Stimulated activated memory B cell treated with anti-CD40 and anti-IgM and Interleukin-4, amounts not matched to agents 10 μg/mL and 1 μg/mL and 100 μg/mL, for 72 hours (primary cell): ENCODE measurements at regions not wholly inside any gene's neighbourhood (a gene's known extent, or its start where the extent isn't known, plus 50 kb on each side); places are given as distances from the start of the nearest gene placed in this dataset.
"Not testable (repeated sequence)": the region's sequence is repeated elsewhere in the genome, so short reads cannot be mapped to it uniquely, and the experiment has no call there.

Experiments
- ATAC-seq: fragments of 150-1000 bp; cut with Tn5 transposase; 2 replicates; pipeline ENCODE4 v1.10.0; 2021
- H3K27ac Mint-ChIP-seq: one replicate; pipeline ENCODE4 v1.8.0; 2022; ENCODE audit warnings: mild to moderate bottlenecking, mixed read lengths
- H3K27me3 Mint-ChIP-seq: one replicate; pipeline ENCODE4 v1.8.0; 2022; ENCODE audit warnings: mixed read lengths
- H3K36me3 Mint-ChIP-seq: one replicate; pipeline ENCODE4 v1.8.0; 2022; ENCODE audit warnings: mixed read lengths
- H3K4me1 Mint-ChIP-seq: one replicate; pipeline ENCODE4 v1.8.0; 2022; ENCODE audit warnings: mixed read lengths
- H3K4me3 Mint-ChIP-seq: one replicate; pipeline ENCODE4 v1.8.0; 2022; ENCODE audit warnings: mild to moderate bottlenecking, moderate library complexity, mixed read lengths
- H3K9me3 Mint-ChIP-seq: one replicate; pipeline ENCODE4 v1.8.0; 2022; ENCODE audit warnings: mixed read lengths

DNA sequence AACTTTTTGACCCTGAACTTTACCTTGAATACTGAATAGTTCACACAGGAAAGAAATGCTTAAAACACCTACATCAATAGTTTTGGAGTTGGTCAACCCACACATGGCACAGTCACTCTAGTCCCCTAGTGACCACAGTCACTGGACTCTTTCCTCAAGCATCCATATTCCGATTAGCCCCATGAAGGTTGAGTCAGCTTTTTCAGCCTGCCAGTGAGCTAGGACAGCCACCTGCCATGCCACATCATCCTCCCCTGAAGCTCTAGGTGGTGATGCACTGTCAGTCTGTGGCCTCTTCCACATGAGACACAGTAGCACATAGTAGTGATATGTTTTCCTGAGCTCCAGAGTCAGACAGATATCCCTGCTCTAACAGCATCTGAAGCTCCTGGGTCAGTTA is 537.2 kb downstream of the XPNPEP1 start:
- H3K4me3 Mint-ChIP-seq = no peak overlapping the region
- H3K36me3 Mint-ChIP-seq = no peaks in the 10 kb centered on the region
- H3K27ac Mint-ChIP-seq = no peak overlapping the region
- H3K27me3 Mint-ChIP-seq = no peaks in the 10 kb centered on the region
- H3K9me3 Mint-ChIP-seq = peaks cover 3% of the 10 kb centered on the region
- ATAC-seq = no peak
- H3K4me1 Mint-ChIP-seq = no peaks in the 10 kb centered on the region

DNA sequence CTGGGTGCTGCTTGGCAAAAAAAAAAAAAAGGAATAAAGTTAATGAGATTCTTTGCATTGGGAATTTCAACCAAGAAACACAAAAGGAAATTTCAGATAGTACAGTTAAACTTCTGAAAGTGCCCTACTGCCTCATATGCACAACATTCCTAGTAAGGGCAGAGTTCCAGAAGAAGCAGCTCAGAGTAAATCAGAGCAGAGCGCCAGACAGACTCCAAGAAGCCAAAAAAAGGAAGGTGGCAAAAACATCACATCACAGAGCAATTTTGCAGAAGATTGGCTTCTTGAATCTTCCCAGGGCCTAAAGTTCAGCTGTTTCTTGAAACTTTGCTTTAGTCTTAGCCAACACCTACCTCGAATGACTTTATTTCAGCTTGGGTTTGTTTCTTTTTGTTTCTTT is 544.1 kb downstream of the XPNPEP1 start:
- no peaks in the 10 kb centered on the region for H3K36me3 Mint-ChIP-seq
- H3K27me3 Mint-ChIP-seq = no peaks in the 10 kb centered on the region
- no peak for ATAC-seq
- no peaks in the 10 kb centered on the region for H3K4me1 Mint-ChIP-seq
- H3K4me3 Mint-ChIP-seq = no peak overlapping the region
- H3K9me3 Mint-ChIP-seq = no peaks in the 10 kb centered on the region
- H3K27ac Mint-ChIP-seq = no peak overlapping the region

DNA sequence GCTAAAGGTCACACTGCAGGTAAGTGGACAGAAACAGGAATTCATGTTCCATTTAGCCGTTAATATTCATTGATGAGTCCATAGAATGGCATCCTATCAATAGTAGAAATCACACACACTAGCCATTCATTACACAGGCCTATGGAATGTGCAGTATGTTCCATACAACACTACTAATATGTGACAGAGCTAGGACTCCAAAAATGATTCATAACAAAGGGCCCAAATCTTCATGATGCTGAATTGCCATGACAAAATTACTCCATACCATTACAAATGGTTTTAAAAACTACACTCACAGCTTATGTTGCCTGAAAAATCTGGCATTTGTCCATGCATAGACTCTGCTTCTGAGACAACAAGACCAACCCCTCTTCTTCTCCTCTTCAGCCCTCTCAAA is 549.1 kb downstream of the XPNPEP1 start:
- Mint-ChIP-seq H3K4me3 (no peak overlapping the region), H3K27ac (no peak overlapping the region)

DNA sequence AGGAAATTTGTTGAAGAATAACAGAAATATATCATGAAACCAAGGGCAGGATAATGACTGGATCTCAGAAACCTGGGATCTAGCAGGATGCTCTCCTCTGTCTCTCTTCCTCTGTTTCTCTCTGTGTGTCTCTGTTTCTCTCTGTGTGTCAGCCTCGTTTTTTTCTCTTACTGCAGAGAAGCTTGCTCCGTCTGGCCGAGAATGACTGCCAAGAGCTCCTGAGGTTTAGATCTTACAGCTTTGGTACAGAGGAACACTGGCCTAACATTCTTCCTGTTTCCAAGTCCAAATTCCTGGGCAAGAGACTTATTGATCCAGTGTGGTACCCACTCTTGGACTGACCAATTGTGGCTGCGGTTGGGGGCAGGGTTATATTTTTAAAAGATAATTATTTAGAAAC is 564.0 kb downstream of the XPNPEP1 start:
- Mint-ChIP-seq H3K27me3 (no peaks in the 10 kb centered on the region), H3K4me3 (no peak overlapping the region)
- ATAC-seq = no peak

More for the DNA sequence above, 549.1 kb downstream of the XPNPEP1 start:
- H3K9me3 Mint-ChIP-seq = peaks cover 7% of the 10 kb centered on the region
- no peaks in the 10 kb centered on the region for H3K4me1 Mint-ChIP-seq
- H3K27me3 Mint-ChIP-seq = no peaks in the 10 kb centered on the region
- no peaks in the 10 kb centered on the region for H3K36me3 Mint-ChIP-seq
- no peak for ATAC-seq

DNA sequence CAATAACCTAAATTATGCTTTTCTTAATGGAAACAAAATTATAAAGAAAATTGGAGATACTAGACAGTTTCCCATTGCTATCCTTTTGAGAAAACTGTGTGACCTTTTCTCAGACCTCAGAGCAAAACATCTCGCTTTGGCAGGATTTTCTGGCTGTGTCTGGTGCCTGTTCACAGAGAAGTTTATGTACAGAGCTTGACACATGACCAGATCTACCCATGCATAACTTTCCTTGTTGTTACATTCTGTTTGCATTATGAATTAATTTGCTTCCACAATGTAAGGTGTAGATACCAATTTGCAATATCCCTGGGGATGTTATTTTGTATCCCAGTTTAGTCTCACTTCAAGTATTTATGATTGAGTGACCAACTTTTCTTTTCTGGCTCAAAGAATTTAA is 565.0 kb downstream of the XPNPEP1 start:
- peaks cover 3% of the 10 kb centered on the region for H3K9me3 Mint-ChIP-seq
- H3K4me3 Mint-ChIP-seq = no peak overlapping the region
- ATAC-seq = no peak
- H3K4me1 Mint-ChIP-seq = no peaks in the 10 kb centered on the region
- H3K27ac Mint-ChIP-seq = no peak overlapping the region
- no peaks in the 10 kb centered on the region for H3K36me3 Mint-ChIP-seq
- H3K27me3 Mint-ChIP-seq = no peaks in the 10 kb centered on the region

More for the DNA sequence above, 564.0 kb downstream of the XPNPEP1 start:
- Mint-ChIP-seq H3K9me3 (peaks cover 3% of the 10 kb centered on the region), H3K27ac (no peak overlapping the region), H3K4me1 (no peaks in the 10 kb centered on the region), H3K36me3 (no peaks in the 10 kb centered on the region)

DNA sequence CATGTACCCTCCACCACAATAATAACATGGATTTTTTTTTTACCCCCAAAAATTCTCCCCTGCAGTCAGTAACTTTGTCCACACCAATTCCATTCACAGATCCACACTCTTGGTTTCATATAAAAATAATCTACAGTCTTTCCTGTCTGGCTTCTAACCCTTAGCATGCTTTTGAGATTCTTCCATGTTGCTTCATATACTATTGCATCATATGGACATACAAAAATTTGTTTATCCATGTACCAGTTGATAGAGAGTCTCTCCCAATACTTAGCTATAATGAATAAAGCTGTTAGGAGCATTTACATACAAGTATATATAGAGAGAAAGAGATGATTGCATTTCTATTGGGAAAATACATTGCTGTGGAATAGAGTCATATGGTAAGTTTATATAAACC is 575.0 kb downstream of the XPNPEP1 start:
- no peak for ATAC-seq
- peaks cover 16% of the 10 kb centered on the region for H3K9me3 Mint-ChIP-seq
- H3K36me3 Mint-ChIP-seq = no peaks in the 10 kb centered on the region
- H3K27ac Mint-ChIP-seq = no peak overlapping the region
- H3K27me3 Mint-ChIP-seq = no peaks in the 10 kb centered on the region
- no peak overlapping the region for H3K4me3 Mint-ChIP-seq
- H3K4me1 Mint-ChIP-seq = no peaks in the 10 kb centered on the region

DNA sequence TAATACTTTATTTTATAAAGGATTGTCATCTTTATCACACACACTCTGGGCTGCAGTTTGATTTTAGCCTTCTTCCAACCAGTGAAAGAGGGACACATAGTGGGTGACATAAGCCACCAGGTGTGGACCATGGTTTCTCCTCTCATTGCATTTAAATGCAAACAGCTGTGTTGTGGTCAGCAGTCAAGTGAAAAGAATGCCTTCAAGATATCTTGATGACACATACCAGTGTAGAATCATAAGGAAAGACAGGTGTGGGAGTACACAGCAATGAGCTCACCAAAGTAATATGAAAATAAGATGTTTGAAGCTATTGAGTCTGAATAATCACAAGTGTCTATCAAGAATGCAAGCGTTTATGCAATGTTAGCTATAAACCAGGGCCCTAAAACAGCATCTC is 580.0 kb downstream of the XPNPEP1 start:
- Mint-ChIP-seq H3K27me3 (no peaks in the 10 kb centered on the region), H3K4me1 (no peaks in the 10 kb centered on the region), H3K36me3 (no peaks in the 10 kb centered on the region), H3K27ac (no peak overlapping the region), H3K4me3 (no peak overlapping the region), H3K9me3 (peaks cover 2% of the 10 kb centered on the region)
- peak; percentile 34 for ATAC-seq

DNA sequence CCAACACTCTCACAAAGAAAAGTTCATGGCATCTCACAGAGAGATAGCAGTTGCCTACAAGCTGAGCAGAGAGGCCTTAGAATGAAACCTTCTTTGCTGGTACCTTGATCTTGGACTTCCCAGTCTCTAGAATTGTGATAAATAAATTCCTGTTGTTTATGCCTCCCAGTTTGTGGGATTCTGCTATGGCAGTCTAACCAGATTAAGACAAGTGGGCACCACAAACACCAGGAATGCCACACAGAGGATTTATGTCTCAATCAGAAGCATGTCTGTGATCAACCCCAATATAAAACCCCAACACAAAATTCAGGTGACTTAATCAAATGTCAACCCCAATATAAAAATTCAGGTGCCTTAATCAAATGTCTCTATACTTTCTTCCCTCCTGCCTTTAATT is 581.3 kb downstream of the XPNPEP1 start:
- Mint-ChIP-seq H3K4me1 (no peaks in the 10 kb centered on the region), H3K9me3 (peaks cover 6% of the 10 kb centered on the region), H3K27ac (no peak overlapping the region), H3K36me3 (no peaks in the 10 kb centered on the region), H3K27me3 (no peaks in the 10 kb centered on the region), H3K4me3 (no peak overlapping the region)
- ATAC-seq = no peak

DNA sequence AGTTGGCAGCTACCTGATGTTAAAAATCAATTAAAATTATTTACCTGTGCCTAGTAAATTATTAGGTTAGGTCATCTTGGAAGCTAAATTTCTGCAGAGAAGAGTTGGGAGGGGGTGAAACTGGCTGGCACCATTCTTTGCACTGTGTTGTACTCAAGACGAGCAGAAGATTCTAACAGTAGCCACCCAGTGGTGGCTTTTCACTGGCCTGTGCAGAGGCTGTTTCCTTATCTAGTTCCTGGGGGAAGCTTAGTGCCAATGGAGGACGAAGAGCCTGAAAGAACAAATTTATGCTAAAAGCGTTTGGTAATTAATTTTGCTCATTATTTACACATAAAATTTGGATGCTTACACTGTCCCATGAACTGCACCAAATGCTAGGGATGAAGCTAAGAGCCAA is 595.3 kb downstream of the XPNPEP1 start:
- no peaks in the 10 kb centered on the region for H3K4me1 Mint-ChIP-seq
- no peak for ATAC-seq
- no peak overlapping the region for H3K4me3 Mint-ChIP-seq
- no peaks in the 10 kb centered on the region for H3K36me3 Mint-ChIP-seq
- H3K27me3 Mint-ChIP-seq = no peaks in the 10 kb centered on the region
- no peak overlapping the region for H3K27ac Mint-ChIP-seq
- peaks cover 4% of the 10 kb centered on the region for H3K9me3 Mint-ChIP-seq

DNA sequence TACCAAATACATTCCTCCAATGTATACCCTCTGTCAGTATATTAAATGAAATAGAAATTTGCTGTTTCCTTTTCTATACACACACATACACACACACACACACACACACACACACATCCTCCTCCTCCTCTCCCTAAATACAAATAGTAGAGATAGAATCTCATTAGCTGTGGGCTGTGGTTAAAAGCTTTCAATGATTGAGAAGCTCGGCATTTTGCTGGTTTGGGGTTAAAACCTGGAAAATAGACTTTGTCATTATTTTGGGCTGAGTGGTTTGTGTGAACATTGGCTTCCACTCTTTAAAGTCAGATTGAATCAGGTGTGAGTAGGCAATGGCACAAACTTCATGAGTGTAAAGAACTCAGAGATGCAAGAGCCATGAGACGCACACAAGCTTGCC is 596.0 kb downstream of the XPNPEP1 start:
- no peaks in the 10 kb centered on the region for H3K4me1 Mint-ChIP-seq
- H3K9me3 Mint-ChIP-seq = no peaks in the 10 kb centered on the region
- no peak for ATAC-seq
- no peaks in the 10 kb centered on the region for H3K36me3 Mint-ChIP-seq
- H3K27ac Mint-ChIP-seq = no peak overlapping the region
- no peaks in the 10 kb centered on the region for H3K27me3 Mint-ChIP-seq
- no peak overlapping the region for H3K4me3 Mint-ChIP-seq

DNA sequence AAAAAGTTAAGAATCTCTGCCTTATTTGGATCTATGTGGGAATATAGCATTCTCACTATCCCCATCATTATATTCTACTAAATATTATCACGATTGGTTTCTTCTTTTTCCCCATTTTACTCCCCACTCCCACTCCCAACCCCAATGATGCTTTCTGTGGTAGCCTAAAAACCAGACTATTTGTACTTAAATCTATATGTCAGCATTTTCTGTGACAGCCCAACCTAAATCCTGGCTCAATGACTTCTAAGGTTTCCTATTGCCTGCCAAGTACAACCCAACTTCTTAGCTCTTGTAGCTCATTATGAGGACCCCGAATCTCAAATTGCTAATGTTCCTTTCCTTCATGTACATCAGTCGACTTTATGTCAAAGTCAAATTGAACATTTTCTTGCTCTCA is 598.6 kb downstream of the XPNPEP1 start:
- no peaks in the 10 kb centered on the region for H3K4me1 Mint-ChIP-seq
- H3K27ac Mint-ChIP-seq = no peak overlapping the region
- H3K36me3 Mint-ChIP-seq = no peaks in the 10 kb centered on the region
- no peak overlapping the region for H3K4me3 Mint-ChIP-seq
- ATAC-seq = no peak
- peaks cover 4% of the 10 kb centered on the region for H3K9me3 Mint-ChIP-seq
- H3K27me3 Mint-ChIP-seq = no peaks in the 10 kb centered on the region

DNA sequence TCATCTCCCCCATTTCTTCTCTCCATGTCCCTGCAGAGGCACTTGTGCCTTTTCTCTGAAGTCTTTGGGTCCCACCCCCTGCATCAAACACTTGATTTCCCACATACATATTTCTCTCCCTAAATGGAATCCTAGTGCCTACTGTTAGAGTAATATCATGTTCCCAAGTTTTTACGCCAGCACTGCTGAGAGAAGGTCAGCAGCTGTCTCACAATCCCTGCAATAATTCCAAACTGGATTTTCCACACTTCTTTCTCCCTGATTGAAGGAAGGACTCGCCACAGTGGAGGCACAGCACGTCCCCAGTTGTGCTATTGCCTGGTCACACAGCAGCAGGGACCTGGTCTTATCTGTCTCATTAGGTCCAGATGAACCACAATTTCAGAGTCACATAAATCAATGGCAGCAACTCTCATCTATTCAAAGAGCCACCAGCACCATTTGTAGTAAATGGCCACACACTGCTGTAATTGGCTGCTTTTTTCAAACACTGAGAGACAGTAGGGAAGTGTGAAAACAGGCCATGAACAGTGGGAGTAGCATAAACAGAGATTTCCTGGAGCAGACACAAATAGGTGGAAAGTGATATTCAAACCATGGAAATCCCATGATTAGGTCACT is 605.5 kb downstream of the XPNPEP1 start:
- H3K9me3 Mint-ChIP-seq = peaks cover 7% of the 10 kb centered on the region
- no peaks in the 10 kb centered on the region for H3K4me1 Mint-ChIP-seq
- H3K27me3 Mint-ChIP-seq = no peaks in the 10 kb centered on the region
- no peaks in the 10 kb centered on the region for H3K36me3 Mint-ChIP-seq
- no peak for ATAC-seq
- no peak overlapping the region for H3K27ac Mint-ChIP-seq
- H3K4me3 Mint-ChIP-seq = no peak overlapping the region

DNA sequence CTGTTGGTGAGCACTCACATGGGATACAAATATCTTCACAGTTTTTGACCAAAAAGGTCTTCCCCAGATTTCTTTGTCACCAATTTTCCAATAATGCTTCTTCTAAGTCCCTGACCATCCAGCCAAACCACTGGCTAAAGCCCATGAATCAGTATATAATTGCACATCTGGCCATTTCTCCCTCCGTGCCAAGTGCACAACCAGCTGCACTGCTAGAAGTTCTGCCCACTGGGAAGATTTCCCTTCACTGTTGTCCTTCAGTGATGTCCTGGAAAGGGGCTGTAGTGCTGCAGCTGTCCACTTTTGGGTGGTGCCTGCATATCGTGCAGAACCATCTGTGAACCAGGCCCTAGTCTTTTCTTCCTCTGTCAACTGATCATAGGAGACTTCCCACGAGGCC is 609.3 kb downstream of the XPNPEP1 start:
- H3K4me3 Mint-ChIP-seq = not testable (repeated sequence)

DNA sequence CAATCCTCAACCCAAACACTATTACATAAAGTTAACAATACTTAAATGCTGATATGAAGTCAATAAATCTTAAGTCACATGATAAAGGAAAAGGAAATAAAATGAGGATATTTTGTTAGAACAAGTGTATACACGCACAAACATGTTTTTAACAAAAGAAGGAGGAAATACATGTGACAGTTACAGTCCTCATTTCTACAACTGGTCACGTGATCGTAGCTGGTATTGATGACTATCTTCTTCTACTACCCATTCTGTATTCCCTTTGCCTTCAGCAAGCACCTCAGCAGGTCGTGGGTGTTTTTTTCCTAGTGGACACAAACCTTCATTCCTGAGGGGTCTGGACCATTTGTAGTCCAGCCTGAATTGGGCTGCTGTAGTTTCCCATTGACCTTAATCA is 610.8 kb downstream of the XPNPEP1 start:
- ATAC-seq, H3K27ac Mint-ChIP-seq, H3K27me3 Mint-ChIP-seq, H3K9me3 Mint-ChIP-seq, H3K36me3 Mint-ChIP-seq, H3K4me3 Mint-ChIP-seq, H3K4me1 Mint-ChIP-seq: not testable (repeated sequence)

More for the DNA sequence above, 609.3 kb downstream of the XPNPEP1 start:
- H3K4me1 Mint-ChIP-seq, H3K27ac Mint-ChIP-seq, ATAC-seq, H3K9me3 Mint-ChIP-seq, H3K36me3 Mint-ChIP-seq, H3K27me3 Mint-ChIP-seq: not testable (repeated sequence)

DNA sequence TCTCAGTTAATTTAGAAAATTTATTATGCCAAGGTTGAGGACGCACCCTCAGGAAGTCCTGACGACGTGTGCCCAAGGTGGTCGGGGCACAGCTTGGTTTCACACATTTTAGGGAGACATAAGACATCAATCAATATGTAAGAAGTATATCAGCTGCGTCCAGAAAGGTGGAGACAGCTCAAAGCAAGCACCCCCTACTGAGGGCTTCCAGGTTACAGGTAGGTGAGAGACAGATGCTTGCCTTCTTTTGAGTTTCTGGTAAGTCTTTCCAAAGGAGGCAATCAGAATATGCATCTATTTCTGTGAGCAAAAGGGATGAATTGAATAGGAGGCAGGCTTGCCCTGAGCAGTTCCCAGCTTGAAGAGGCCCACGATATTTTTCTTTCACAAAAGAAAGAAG is 614.3 kb downstream of the XPNPEP1 start:
- ATAC-seq = no peak
- Mint-ChIP-seq H3K4me1 (no peaks in the 10 kb centered on the region), H3K9me3 (no peaks in the 10 kb centered on the region), H3K27me3 (no peaks in the 10 kb centered on the region), H3K36me3 (no peaks in the 10 kb centered on the region), H3K4me3 (no peak overlapping the region), H3K27ac (no peak overlapping the region)

DNA sequence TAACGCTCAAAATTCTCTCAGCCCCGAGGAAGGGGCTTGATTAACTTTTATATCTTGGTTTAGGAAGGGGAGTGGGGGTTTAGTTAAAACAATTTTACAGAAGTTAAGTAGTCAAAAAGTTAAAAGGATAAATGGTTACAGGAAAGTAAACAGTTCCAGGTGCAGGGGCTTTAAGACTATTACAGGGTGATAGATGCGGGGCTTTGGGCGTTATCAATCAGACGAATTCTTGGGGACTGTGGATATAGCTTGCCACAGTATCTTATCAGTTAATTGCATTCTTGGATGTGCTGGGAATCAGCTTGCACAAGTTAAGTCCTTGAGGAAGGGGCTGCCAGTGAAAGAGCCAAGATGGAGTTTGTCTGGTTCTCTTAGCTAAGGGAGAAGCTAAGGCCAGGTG is 616.2 kb downstream of the XPNPEP1 start:
- H3K27me3 Mint-ChIP-seq = not testable (repeated sequence)

DNA sequence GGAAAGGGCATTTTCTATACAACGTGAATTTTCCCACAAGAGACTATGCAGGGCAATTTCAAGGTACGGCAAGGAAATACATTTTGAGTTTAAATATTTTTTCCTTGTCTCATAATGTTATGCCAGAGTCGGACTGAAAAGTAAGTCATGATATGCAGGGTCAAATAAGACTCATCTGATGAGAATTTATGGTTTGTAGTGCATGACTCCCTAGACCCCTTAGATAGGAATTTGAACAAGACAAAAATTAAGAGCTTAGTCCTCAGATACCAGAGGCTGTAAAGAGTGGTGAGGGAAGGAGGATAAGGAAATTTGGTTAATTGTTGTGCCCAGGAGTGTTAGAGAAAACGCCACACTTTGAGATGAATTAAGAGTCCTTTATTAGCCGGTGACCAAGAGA is 616.6 kb downstream of the XPNPEP1 start:
- Mint-ChIP-seq H3K27me3 (no peaks in the 10 kb centered on the region), H3K27ac (no peak overlapping the region), H3K36me3 (no peaks in the 10 kb centered on the region), H3K4me3 (no peak overlapping the region), H3K9me3 (no peaks in the 10 kb centered on the region), H3K4me1 (no peaks in the 10 kb centered on the region)
- ATAC-seq = no peak

More for the DNA sequence above, 616.2 kb downstream of the XPNPEP1 start:
- H3K4me3 Mint-ChIP-seq, H3K4me1 Mint-ChIP-seq, H3K36me3 Mint-ChIP-seq, H3K27ac Mint-ChIP-seq, H3K9me3 Mint-ChIP-seq, ATAC-seq: not testable (repeated sequence)
